Brain microvascular endothelial cell (primary cell): ENCODE measurements at regions not wholly inside any gene's neighbourhood (a gene's known extent, or its start where the extent isn't known, plus 50 kb on each side); places are given as distances from the start of the nearest gene placed in this dataset.

Experiments
- DNase-seq: peaks from one replicate; pipeline ENCODE4 v3.0.0-alpha.2; 2020
- H3K27ac ChIP-seq: fragments of 250-450 bp; sonication (Bioruptor Pico); 2 replicates; pipeline ENCODE4 v1.5.1; 2020; ENCODE audit warnings: mild to moderate bottlenecking, moderate library complexity
- H3K27me3 ChIP-seq: fragments of 250-450 bp; sonication (Bioruptor Pico); replicated peaks from 2 replicates; pipeline ENCODE4 v1.5.1; 2020; ENCODE audit warnings: mild to moderate bottlenecking
- H3K36me3 ChIP-seq: fragments of 250-450 bp; sonication (Bioruptor Pico); replicated peaks from 2 replicates; pipeline ENCODE4 v1.5.1; 2020; ENCODE audit warnings: mild to moderate bottlenecking
- H3K4me3 ChIP-seq: 2 replicates; pipeline ENCODE4 v1.5.1; 2011; ENCODE audit warnings: low read depth, mild to moderate bottlenecking, control low read depth, low read length, moderate library complexity
- in situ Hi-C: cut with HindIII; loops from 2 replicates; pipeline ENCODE4 v1.10.0; 2017; ENCODE audit warnings: low sequenced_read_pairs, low pct_ligation_motif_present
- TF ChIP-seq, protein P1 (sequence below): IDR thresholded peaks from 2 replicates; pipeline ENCODE4 v1.5.1; 2011; ENCODE audit warnings: low read depth, mild to moderate bottlenecking, moderate library complexity, low read length, control low read depth, inconsistent platforms; ENCODE audit errors: missing control alignments

DNA sequence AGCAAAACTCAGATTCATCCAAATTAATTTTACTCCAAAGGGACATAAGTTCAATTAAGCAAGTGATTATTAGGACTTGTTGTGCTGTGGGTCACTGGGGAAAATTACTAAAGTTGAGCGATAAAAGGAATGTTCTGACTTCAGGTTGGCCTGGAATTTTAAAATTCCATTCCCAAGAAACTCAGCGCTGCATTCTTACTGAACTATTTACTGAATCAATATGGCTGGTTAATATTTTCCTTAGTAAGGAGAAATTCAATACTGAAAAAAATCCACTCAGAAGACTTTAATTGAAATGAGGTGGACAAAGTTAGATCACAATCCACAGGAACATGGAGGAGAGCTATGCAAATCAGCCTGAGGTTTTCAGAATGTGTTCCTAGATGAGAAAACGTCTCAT is 578.9 kb upstream of the NR5A2 start:
- TF ChIP-seq, protein P1, sequence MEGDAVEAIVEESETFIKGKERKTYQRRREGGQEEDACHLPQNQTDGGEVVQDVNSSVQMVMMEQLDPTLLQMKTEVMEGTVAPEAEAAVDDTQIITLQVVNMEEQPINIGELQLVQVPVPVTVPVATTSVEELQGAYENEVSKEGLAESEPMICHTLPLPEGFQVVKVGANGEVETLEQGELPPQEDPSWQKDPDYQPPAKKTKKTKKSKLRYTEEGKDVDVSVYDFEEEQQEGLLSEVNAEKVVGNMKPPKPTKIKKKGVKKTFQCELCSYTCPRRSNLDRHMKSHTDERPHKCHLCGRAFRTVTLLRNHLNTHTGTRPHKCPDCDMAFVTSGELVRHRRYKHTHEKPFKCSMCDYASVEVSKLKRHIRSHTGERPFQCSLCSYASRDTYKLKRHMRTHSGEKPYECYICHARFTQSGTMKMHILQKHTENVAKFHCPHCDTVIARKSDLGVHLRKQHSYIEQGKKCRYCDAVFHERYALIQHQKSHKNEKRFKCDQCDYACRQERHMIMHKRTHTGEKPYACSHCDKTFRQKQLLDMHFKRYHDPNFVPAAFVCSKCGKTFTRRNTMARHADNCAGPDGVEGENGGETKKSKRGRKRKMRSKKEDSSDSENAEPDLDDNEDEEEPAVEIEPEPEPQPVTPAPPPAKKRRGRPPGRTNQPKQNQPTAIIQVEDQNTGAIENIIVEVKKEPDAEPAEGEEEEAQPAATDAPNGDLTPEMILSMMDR: no peak
- Histone ChIP-seq H3K27ac (peak overlapping the region; percentile 40), H3K4me3 (no peak overlapping the region), H3K27me3 (no peaks in the 10 kb centered on the region), H3K36me3 (no peaks in the 10 kb centered on the region)
- no peak for DNase-seq
- in situ Hi-C loops: no loop called here

DNA sequence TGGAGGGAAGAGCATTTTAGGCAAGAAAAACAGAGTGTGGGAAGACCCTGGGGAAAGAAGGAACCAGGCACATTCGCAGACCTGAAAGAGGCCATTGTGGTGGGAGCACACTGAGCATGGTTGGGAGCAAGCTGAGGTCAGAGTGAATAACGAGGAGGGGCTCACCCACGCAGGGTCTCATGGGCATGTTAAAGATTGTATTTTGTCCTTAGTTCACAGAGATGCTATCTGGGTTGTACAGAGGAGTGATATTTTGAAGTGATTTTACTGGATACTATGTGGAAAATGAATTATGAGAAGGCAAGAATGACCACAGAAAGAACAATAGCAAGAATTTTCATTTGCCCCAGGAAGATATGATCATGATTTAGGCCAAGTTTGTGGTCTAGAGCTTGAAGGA is 578.3 kb upstream of the NR5A2 start:
- no peak for DNase-seq
- TF ChIP-seq, protein P1: no peak
- Histone ChIP-seq H3K36me3 (no peaks in the 10 kb centered on the region), H3K27ac (peak overlapping the region; percentile 40), H3K4me3 (no peak overlapping the region), H3K27me3 (no peaks in the 10 kb centered on the region)
- in situ Hi-C loops: no loop called here

DNA sequence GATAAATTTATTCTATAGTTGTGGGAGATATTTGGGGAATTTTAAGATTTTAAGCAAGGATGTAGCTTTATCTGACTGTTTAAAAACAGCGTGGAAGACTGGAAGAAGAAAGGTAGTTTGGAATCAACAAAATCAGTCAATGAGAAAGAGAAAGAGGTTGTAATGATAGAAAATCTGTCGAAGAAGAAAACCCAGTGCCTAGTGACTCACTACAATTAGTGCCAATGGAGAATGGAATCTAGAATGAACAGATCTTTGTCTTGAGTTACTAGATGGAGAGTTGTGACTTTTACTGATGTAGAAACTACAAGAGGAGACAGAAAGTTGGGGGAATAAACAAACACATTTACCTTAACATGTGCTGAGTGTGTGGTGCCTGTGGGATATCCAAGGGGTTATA is 577.8 kb upstream of the NR5A2 start:
- H3K27me3 ChIP-seq: no peaks in the 10 kb centered on the region
- H3K36me3 ChIP-seq: no peaks in the 10 kb centered on the region
- no peak overlapping the region for H3K27ac ChIP-seq
- TF ChIP-seq, protein P1: no peak
- in situ Hi-C loops: no loop called here
- no peak for DNase-seq
- no peak overlapping the region for H3K4me3 ChIP-seq

DNA sequence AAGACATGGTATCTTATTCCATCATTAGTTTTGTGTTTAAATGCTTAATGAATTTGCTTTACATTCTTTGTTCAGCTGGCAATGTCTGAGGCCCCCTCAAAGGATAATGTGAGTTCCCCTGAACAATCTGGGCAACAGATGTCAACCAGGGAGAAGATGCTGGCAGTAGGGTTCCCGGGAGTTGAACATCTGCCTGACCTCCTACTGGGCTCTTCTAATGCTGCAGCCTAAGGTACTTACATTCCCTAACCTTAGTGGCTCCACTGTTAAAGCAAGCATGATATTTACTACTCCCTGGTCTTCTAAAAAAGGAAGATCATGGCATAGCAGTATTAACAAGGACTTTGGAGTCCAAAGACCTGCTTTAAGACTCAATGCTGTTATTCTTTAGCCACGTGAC is 574.9 kb upstream of the NR5A2 start:
- no peak for DNase-seq

DNA sequence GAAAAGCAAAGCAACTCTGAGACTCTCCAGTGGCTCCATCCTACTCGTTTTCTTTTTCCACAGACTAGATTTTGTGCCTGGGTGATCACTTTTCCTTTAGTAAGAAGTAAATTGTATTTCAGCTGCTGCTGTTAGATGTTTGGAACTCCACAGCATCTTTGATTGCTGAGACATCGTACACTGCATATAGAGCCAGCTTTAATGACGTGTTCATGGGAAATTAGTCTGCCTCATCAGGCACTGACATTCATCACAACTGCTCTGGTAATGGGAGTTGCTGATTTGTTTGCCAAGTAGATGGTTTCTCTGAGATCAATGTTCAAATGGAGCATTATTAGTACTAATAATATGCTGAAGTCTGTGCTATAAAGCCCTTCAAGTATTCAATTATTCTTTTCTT is 573.8 kb upstream of the NR5A2 start:
- Histone ChIP-seq H3K27me3 (no peaks in the 10 kb centered on the region), H3K27ac (no peak overlapping the region), H3K4me3 (no peak overlapping the region), H3K36me3 (no peaks in the 10 kb centered on the region)
- DNase-seq: no peak
- in situ Hi-C loops: no loop called here
- TF ChIP-seq, protein P1: no peak

More for the DNA sequence above, 574.9 kb upstream of the NR5A2 start:
- no peaks in the 10 kb centered on the region for H3K27me3 ChIP-seq
- in situ Hi-C loops: no loop called here
- no peaks in the 10 kb centered on the region for H3K36me3 ChIP-seq
- TF ChIP-seq, protein P1: no peak
- H3K4me3 ChIP-seq: no peak overlapping the region
- H3K27ac ChIP-seq: no peak overlapping the region

DNA sequence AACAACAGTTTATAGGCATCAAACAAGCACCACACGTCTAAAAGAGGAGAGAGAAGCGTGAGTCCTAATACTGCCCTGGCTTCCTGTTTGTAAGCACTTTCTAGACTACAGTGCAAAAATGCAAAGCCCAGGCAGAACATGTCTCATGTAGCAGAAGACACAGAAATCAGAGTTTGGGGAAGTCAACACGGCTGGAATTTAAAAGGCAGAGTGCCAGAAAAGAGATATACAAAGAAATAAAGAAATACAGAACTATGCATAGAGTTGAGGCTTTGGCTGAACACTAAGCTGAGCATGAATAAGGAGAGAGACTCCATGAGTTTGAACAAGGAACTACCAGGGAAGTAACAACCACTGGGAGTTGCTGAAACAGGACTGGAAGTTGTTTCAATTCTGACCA is 566.6 kb upstream of the NR5A2 start:
- Histone ChIP-seq H3K4me3 (no peak overlapping the region), H3K36me3 (no peaks in the 10 kb centered on the region), H3K27me3 (no peaks in the 10 kb centered on the region), H3K27ac (no peak overlapping the region)
- DNase-seq: peak; percentile 24
- TF ChIP-seq, protein P1: peak; percentile 10
- in situ Hi-C loops: no loop called here
